MM.1S (cell line): ENCODE measurements at regions not wholly inside any gene's neighbourhood (a gene's known extent, or its start where the extent isn't known, plus 50 kb on each side); places are given as distances from the start of the nearest gene placed in this dataset.

Source experiments
- CTCF ChIP-seq: fragments of 300-600 bp; sonication (generic); IDR thresholded peaks from 2 replicates; pipeline ENCODE4 v1.5.1; 2016; ENCODE audit warnings: antibody characterized with exemption, low read length, mixed read lengths
- EZH2 ChIP-seq: fragments of 300-600 bp; sonication (generic); optimal IDR thresholded peaks from 2 replicates; pipeline ENCODE3; 2017; ENCODE audit warnings: low read depth, mild to moderate bottlenecking, antibody characterized with exemption, low read length, mixed read lengths
- EZH2phosphoT487 ChIP-seq: fragments of 300-600 bp; sonication (generic); IDR thresholded peaks from 2 replicates; pipeline ENCODE4 v1.6.1; 2018; ENCODE audit warnings: antibody characterized with exemption, low read length

GRCh38 chr13:34459856-34460255 lies 482.2 kb upstream of the NBEA start:
- TF ChIP-seq CTCF: no peak
- TF ChIP-seq EZH2: no peak
- no peak for TF ChIP-seq EZH2phosphoT487
